ENCODE measurements at regions not wholly inside any gene's neighbourhood (a gene's known extent, or its start where the extent isn't known, plus 50 kb on each side); places are given as distances from the start of the nearest gene placed in this dataset.

GRCh38 chr6:149227796-149228195 lies 89.7 kb upstream of the TAB2 start:
- no peak for TF ChIP-seq CTCF (IDR thresholded peaks at IDR 0.05)
- no peak for TF ChIP-seq POLR2A (IDR thresholded peaks at IDR 0.05)
